ENCODE measurements at regions not wholly inside any gene's neighbourhood (a gene's known extent, or its start where the extent isn't known, plus 50 kb on each side); places are given as distances from the start of the nearest gene placed in this dataset.

DNA sequence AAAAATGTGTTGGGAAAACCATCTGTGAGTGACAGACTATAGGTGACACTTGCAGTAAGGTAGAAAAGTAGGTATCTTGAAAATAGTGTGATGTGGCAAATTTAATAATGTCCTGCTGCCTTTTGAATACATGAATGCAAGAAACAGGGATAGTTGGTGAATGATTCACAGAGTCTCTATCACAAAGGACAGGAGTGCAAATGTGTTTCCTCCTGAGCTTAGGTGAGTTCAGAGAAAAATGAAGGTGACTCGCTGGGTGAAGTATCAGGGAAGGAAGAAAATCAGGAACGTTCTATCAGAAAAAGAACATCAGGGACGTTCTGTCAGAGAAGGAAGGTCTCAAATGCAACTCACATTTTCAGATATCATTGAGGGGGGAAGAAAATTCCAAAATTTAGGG lies 557.8 kb upstream of the SLC35B3 start:
- TF ChIP-seq POLR2A (IDR thresholded peaks at IDR 0.05), result no peak
- TF ChIP-seq, protein P1, sequence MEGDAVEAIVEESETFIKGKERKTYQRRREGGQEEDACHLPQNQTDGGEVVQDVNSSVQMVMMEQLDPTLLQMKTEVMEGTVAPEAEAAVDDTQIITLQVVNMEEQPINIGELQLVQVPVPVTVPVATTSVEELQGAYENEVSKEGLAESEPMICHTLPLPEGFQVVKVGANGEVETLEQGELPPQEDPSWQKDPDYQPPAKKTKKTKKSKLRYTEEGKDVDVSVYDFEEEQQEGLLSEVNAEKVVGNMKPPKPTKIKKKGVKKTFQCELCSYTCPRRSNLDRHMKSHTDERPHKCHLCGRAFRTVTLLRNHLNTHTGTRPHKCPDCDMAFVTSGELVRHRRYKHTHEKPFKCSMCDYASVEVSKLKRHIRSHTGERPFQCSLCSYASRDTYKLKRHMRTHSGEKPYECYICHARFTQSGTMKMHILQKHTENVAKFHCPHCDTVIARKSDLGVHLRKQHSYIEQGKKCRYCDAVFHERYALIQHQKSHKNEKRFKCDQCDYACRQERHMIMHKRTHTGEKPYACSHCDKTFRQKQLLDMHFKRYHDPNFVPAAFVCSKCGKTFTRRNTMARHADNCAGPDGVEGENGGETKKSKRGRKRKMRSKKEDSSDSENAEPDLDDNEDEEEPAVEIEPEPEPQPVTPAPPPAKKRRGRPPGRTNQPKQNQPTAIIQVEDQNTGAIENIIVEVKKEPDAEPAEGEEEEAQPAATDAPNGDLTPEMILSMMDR (IDR thresholded peaks at IDR 0.05), result no peak
